WERI-Rb-1 (cell line): ENCODE measurements at regions not wholly inside any gene's neighbourhood (a gene's known extent, or its start where the extent isn't known, plus 50 kb on each side); places are given as distances from the start of the nearest gene placed in this dataset.

Source experiments
- DNase-seq: peaks from one replicate; pipeline ENCODE4 v3.0.0-alpha.2; 2020
- H3K27ac ChIP-seq: fragments of 250-450 bp; sonication (Bioruptor Pico); 2 replicates; pipeline ENCODE4 v1.5.1; 2020; ENCODE audit warnings: mild to moderate bottlenecking, moderate library complexity
- H3K27me3 ChIP-seq: fragments of 250-450 bp; sonication (Bioruptor Pico); 2 replicates; pipeline ENCODE4 v1.5.1; 2021; ENCODE audit warnings: mild to moderate bottlenecking, low read depth, moderate library complexity; ENCODE audit not compliant: insufficient read depth, severe bottlenecking
- H3K36me3 ChIP-seq: fragments of 250-450 bp; sonication (Bioruptor Pico); 2 replicates; pipeline ENCODE4 v1.5.1; 2020; ENCODE audit warnings: mild to moderate bottlenecking, moderate library complexity
- H3K4me3 ChIP-seq: 2 replicates; pipeline ENCODE4 v1.5.1; 2011; ENCODE audit warnings: low read depth, mild to moderate bottlenecking, control low read depth, low read length
- H3K9me3 ChIP-seq: fragments of 250-450 bp; sonication (Bioruptor Pico); 2 replicates; pipeline ENCODE4 v1.5.1; 2021; ENCODE audit warnings: mild to moderate bottlenecking, moderate library complexity; ENCODE audit not compliant: severe bottlenecking
- TF ChIP-seq, protein P1 (sequence below): IDR thresholded peaks from 2 replicates; pipeline ENCODE4 v1.5.1; 2011; ENCODE audit warnings: low read depth, mild to moderate bottlenecking, control low read depth, inconsistent platforms, low read length

DNA sequence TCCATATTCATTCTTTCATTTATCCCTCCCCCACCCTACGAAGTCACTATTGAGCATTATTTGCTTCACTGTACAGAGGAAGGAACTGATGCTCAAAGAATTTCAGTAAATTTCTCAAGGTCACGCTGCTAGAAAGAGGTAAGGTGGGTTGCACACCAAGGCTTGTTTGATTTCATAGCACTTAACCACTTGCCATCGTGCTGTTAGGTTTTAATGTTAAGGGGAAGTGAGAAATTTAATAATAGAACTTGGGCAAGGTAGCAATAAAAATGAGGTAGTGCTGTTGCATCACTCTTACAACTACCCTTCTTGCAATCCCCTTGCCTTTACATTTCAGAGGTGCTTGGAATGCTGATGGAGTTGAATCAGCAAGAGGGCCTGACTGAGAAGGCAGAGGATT is 343.1 kb downstream of the MID1IP1 start:
- Histone ChIP-seq H3K36me3 (no peaks in the 10 kb centered on the region), H3K27ac (no peak overlapping the region), H3K4me3 (no peak overlapping the region), H3K27me3 (no peaks in the 10 kb centered on the region), H3K9me3 (no peaks in the 10 kb centered on the region)
- TF ChIP-seq, protein P1, sequence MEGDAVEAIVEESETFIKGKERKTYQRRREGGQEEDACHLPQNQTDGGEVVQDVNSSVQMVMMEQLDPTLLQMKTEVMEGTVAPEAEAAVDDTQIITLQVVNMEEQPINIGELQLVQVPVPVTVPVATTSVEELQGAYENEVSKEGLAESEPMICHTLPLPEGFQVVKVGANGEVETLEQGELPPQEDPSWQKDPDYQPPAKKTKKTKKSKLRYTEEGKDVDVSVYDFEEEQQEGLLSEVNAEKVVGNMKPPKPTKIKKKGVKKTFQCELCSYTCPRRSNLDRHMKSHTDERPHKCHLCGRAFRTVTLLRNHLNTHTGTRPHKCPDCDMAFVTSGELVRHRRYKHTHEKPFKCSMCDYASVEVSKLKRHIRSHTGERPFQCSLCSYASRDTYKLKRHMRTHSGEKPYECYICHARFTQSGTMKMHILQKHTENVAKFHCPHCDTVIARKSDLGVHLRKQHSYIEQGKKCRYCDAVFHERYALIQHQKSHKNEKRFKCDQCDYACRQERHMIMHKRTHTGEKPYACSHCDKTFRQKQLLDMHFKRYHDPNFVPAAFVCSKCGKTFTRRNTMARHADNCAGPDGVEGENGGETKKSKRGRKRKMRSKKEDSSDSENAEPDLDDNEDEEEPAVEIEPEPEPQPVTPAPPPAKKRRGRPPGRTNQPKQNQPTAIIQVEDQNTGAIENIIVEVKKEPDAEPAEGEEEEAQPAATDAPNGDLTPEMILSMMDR, result no peak
- no peak for DNase-seq

DNA sequence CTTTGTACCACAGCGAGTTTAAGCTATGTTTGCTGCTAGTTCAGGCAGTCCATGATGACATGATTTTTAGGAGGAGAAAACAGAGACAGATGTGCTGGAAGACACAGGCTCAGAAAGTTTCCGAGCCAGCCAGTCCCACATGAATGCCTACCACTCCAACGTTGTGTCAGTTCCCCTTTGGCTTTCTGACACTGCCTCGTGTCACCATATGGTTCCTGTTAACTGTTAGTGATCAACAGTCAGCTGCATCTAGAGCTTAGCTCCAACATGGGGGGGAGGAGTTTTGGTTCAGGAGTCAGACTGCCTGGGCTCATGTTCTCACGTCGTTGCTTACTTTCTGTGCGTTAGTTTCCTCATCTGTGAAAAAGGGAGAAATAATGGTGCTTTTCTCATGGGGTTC is 343.7 kb downstream of the MID1IP1 start:
- Histone ChIP-seq H3K36me3 (no peaks in the 10 kb centered on the region), H3K27ac (no peak overlapping the region), H3K27me3 (no peaks in the 10 kb centered on the region), H3K4me3 (no peak overlapping the region), H3K9me3 (no peaks in the 10 kb centered on the region)
- DNase-seq, result no peak
- TF ChIP-seq, protein P1, result no peak

GRCh38 chrX:39145859-39146258 is 344.6 kb downstream of the MID1IP1 start:
- Histone ChIP-seq H3K4me3 (no peak overlapping the region), H3K9me3 (no peaks in the 10 kb centered on the region), H3K27ac (no peak overlapping the region), H3K36me3 (no peaks in the 10 kb centered on the region), H3K27me3 (no peaks in the 10 kb centered on the region)
- DNase-seq, result no peak
- TF ChIP-seq, protein P1, result no peak

DNA sequence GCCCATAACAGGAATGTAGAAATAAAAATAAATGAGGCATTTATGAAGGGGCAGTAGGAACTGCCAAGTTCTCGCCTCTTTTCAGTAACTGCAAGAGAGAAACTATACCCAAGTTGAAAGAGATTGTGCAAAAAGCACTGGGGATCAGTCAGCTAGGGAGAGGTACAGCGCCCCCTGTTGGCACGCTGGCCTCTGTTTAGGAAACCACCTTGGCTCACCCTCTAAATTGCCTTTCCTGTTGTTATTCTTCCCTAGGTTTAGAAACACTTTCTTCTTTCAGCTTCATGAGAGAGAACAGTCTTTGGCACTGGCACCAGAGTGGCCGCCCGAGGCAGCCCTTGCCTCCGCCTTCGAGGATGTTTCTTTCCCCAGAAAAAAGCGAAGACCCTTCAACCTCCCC is 348.5 kb downstream of the MID1IP1 start:
- Histone ChIP-seq H3K4me3 (no peak overlapping the region), H3K36me3 (no peaks in the 10 kb centered on the region), H3K9me3 (no peaks in the 10 kb centered on the region), H3K27ac (no peak overlapping the region), H3K27me3 (no peaks in the 10 kb centered on the region)
- TF ChIP-seq, protein P1, result peak; percentile 88
- DNase-seq, result peak; percentile 59

DNA sequence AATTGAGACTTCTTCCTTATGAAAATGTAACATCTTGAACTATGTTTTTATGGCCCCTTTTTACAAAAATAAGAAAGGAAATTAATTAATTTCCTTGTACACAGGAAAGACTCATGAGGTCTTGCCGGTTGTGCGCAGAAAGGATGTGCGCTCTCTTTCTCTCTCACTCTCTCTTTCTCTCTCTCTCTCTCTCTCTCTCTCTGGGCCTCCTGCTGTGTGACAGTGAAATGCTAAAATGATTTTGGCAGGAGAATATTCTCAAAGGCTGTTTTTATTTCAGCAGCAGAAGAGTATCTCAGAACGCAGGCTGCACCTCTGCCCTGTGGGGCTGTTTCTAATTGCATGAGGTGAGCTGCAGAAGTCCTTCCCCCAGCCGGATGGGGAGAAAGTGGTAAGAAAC is 349.0 kb downstream of the MID1IP1 start:
- Histone ChIP-seq H3K4me3 (no peak overlapping the region), H3K27me3 (no peaks in the 10 kb centered on the region), H3K36me3 (no peaks in the 10 kb centered on the region), H3K9me3 (no peaks in the 10 kb centered on the region), H3K27ac (no peak overlapping the region)
- peak; percentile 17 for DNase-seq
- TF ChIP-seq, protein P1, result no peak

DNA sequence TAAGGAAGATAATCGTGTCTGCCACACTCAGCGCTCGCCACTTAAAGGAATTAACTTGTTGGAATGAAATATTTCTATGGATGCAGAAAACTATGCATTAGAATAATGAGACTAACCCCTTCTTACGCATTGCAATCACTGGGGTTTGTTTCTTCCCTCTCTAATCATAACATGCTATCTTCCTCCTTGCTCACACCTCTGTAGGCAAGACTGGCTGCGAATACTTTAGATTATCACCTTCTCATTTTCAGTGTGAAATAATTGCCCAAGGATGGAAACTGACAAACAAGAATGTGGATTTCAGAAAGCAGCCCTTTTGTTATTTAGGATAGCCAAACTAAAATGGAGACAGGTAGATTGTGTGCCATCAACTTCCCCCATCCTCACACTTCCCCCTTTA is 349.4 kb downstream of the MID1IP1 start:
- Histone ChIP-seq H3K9me3 (no peaks in the 10 kb centered on the region), H3K27me3 (no peaks in the 10 kb centered on the region), H3K27ac (no peak overlapping the region), H3K36me3 (no peaks in the 10 kb centered on the region), H3K4me3 (no peak overlapping the region)
- TF ChIP-seq, protein P1, result no peak
- DNase-seq, result no peak
